Ishikawa (cell line): ENCODE measurements at regions not wholly inside any gene's neighbourhood (a gene's known extent, or its start where the extent isn't known, plus 50 kb on each side); places are given as distances from the start of the nearest gene placed in this dataset.

Source experiments
- CEBPB ChIP-seq: IDR thresholded peaks from 2 replicates; pipeline ENCODE4 v1.6.1; 2012
- CREB1 ChIP-seq: IDR thresholded peaks from 2 replicates; pipeline ENCODE4 v1.6.1; 2012; ENCODE audit warnings: low read depth
- EGR1 ChIP-seq: IDR thresholded peaks from 2 replicates; pipeline ENCODE4 v1.6.1; 2012
- EP300 ChIP-seq: IDR thresholded peaks from 2 replicates; pipeline ENCODE4 v1.6.1; 2012; ENCODE audit warnings: borderline replicate concordance
- NFIC ChIP-seq: IDR thresholded peaks from 2 replicates; pipeline ENCODE4 v1.6.1; 2012
- RAD21 ChIP-seq: IDR thresholded peaks from 2 replicates; pipeline ENCODE4 v1.6.1; 2012; ENCODE audit warnings: low read depth
- TAF1 ChIP-seq: IDR thresholded peaks from 2 replicates; pipeline ENCODE4 v1.6.1; 2012; ENCODE audit warnings: low read depth, mild to moderate bottlenecking
- TCF12 ChIP-seq: IDR thresholded peaks from 2 replicates; pipeline ENCODE4 v1.6.1; 2012; ENCODE audit warnings: low read depth
- ZBTB7A ChIP-seq: IDR thresholded peaks from 2 replicates; pipeline ENCODE4 v1.6.1; 2012; ENCODE audit warnings: low read depth
- TF ChIP-seq, protein P1 (sequence below): IDR thresholded peaks from 2 replicates; pipeline ENCODE4 v1.6.1; 2012
- TF ChIP-seq, protein P2 (sequence below): IDR thresholded peaks from 2 replicates; pipeline ENCODE4 v1.6.1; 2012
- TF ChIP-seq, protein P3 (sequence below): IDR thresholded peaks from 2 replicates; pipeline ENCODE4 v1.6.1; 2012; ENCODE audit warnings: low read depth, mild to moderate bottlenecking

DNA sequence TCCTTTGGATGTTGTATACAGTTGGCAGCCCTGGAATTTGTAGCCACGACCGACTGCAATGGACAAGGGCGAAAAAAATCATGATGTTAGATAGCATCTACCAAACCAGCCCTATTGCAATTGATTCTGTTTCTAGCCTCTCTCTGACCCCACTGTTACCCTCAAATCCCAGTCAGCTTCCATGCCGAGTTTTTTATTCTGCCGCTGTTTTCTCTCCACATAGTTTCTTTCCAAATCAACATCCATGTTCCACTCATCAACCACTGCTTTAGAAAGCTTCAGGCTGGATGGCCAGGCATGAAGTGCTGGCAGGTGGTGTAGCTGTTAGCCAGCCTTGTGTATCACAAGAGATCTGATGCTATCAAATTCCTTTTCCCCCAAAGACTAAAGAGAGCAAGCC is 272.8 kb downstream of the FIGN start:
- TF ChIP-seq NFIC (no peak), EP300 (no peak), TCF12 (no peak), RAD21 (no peak), TAF1 (no peak), CEBPB (no peak), EGR1 (no peak), ZBTB7A (no peak), CREB1 (no peak)
- TF ChIP-seq, protein P1, sequence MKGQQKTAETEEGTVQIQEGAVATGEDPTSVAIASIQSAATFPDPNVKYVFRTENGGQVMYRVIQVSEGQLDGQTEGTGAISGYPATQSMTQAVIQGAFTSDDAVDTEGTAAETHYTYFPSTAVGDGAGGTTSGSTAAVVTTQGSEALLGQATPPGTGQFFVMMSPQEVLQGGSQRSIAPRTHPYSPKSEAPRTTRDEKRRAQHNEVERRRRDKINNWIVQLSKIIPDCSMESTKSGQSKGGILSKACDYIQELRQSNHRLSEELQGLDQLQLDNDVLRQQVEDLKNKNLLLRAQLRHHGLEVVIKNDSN: no peak
- TF ChIP-seq, protein P2, sequence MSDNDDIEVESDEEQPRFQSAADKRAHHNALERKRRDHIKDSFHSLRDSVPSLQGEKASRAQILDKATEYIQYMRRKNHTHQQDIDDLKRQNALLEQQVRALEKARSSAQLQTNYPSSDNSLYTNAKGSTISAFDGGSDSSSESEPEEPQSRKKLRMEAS: no peak
- TF ChIP-seq, protein P3, sequence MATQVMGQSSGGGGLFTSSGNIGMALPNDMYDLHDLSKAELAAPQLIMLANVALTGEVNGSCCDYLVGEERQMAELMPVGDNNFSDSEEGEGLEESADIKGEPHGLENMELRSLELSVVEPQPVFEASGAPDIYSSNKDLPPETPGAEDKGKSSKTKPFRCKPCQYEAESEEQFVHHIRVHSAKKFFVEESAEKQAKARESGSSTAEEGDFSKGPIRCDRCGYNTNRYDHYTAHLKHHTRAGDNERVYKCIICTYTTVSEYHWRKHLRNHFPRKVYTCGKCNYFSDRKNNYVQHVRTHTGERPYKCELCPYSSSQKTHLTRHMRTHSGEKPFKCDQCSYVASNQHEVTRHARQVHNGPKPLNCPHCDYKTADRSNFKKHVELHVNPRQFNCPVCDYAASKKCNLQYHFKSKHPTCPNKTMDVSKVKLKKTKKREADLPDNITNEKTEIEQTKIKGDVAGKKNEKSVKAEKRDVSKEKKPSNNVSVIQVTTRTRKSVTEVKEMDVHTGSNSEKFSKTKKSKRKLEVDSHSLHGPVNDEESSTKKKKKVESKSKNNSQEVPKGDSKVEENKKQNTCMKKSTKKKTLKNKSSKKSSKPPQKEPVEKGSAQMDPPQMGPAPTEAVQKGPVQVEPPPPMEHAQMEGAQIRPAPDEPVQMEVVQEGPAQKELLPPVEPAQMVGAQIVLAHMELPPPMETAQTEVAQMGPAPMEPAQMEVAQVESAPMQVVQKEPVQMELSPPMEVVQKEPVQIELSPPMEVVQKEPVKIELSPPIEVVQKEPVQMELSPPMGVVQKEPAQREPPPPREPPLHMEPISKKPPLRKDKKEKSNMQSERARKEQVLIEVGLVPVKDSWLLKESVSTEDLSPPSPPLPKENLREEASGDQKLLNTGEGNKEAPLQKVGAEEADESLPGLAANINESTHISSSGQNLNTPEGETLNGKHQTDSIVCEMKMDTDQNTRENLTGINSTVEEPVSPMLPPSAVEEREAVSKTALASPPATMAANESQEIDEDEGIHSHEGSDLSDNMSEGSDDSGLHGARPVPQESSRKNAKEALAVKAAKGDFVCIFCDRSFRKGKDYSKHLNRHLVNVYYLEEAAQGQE: no peak
